ENCODE measurements at regions not wholly inside any gene's neighbourhood (a gene's known extent, or its start where the extent isn't known, plus 50 kb on each side); places are given as distances from the start of the nearest gene placed in this dataset.
A peak's percentile ranks its signal among the peaks of the same experiment; 100 is the strongest.

GRCh38 chr6:104633125-104633524 lies 226.6 kb downstream of the HACE1 start:
- DNase-seq (ENCODE audit: low read depth, low spot score) (peak; percentile 62), FAIRE-seq (peak; percentile 64)
- Histone ChIP-seq H3K27ac (ENCODE audit: insufficient read depth, low read depth, low read length) (peak overlapping the region; percentile 4), H3K9me3 (replicated peaks; ENCODE audit: control insufficient read depth, insufficient read depth, low read length) (no peaks in the 10 kb centered on the region), H3K27me3 (ENCODE audit: control insufficient read depth in 2 of 2, insufficient read depth in 2 of 2, low read length in 2 of 2) (no peaks in the 10 kb centered on the region), H3K4me3 (replicated peaks in 1 of 3; ENCODE audit: insufficient read depth in 1 of 3, low read depth in 1 of 3, low read length in 3 of 3) (no peak overlapping the region), H3K79me2 (ENCODE audit: control insufficient read depth, insufficient read depth, low read length) (no peaks in the 10 kb centered on the region), H4K20me1 (replicated peaks; ENCODE audit: control insufficient read depth, extremely low read depth, insufficient read depth, low read length) (no peaks in the 10 kb centered on the region), H3K9ac (replicated peaks; ENCODE audit: extremely low read depth, insufficient read depth, low read length) (no peak overlapping the region), H3K9me1 (replicated peaks; ENCODE audit: control insufficient read depth, extremely low read depth, insufficient read depth, low read length) (no peaks in the 10 kb centered on the region), H3K4me1 (ENCODE audit: control insufficient read depth, extremely low read depth, insufficient read depth, low read length) (peaks cover 19% of the 10 kb centered on the region), H3K36me3 (ENCODE audit: control insufficient read depth in 2 of 2, extremely low read depth in 1 of 2, insufficient read depth in 2 of 2, low read length in 2 of 2) (no peaks in the 10 kb centered on the region), H3K4me2 (ENCODE audit: insufficient read depth, low read length) (no peak overlapping the region), H2AFZ (ENCODE audit: low read depth, low read length) (no peak overlapping the region)
- TF ChIP-seq GATA2 (IDR thresholded peaks at IDR 0.05; ENCODE audit: insufficient read depth, insufficient read length, low read depth, low read length) (peak; percentile 12), EZH2 (IDR thresholded peaks at IDR 0.05; ENCODE audit: borderline replicate concordance, low read depth, low read length, severe bottlenecking) (no peak), FOS (IDR thresholded peaks at IDR 0.05; ENCODE audit: borderline replicate concordance, insufficient read depth, low read length) (peak; percentile 55), POLR2AphosphoS5 (IDR thresholded peaks at IDR 0.05; ENCODE audit: insufficient read depth, low read depth, low read length) (no peak), JUN (IDR thresholded peaks at IDR 0.05; ENCODE audit: borderline replicate concordance, insufficient read depth, insufficient read length, low read depth) (peak; percentile 16)
- BruUV-seq (replicated peaks) = no TSS peak
- CTCF ChIA-PET = no interaction called here
- POLR2A ChIA-PET = no interaction called here
- intact Hi-C loops (cut with micrococcal nuclease) = loop anchor here (10.0 kb wide), 1 partner anchor 868 kb away; no protein-coding TSS in a partner anchor
- dilution Hi-C loops (cut with MboI; ENCODE audit: extremely low pct_ligation_motif_present, low sequenced_read_pairs) = no loop called here

- BruUV-seq (replicated peaks) = no TSS peak
- intact Hi-C loops (cut with micrococcal nuclease) = loop anchor here (10.0 kb wide), 1 partner anchor 868 kb away; no protein-coding TSS in a partner anchor
- FAIRE-seq (no peak), DNase-seq (ENCODE audit: low read depth, low spot score) (no peak)
- peak overlapping the region; percentile 4 for H3K27ac ChIP-seq (ENCODE audit: insufficient read depth, low read depth, low read length)
- TF ChIP-seq MYC (IDR thresholded peaks at IDR 0.05; ENCODE audit: low read depth, low read length) = no peak
- no peak for TF ChIP-seq CTCF (IDR thresholded peaks at IDR 0.05; ENCODE audit: extremely low read depth in 1 of 2, insufficient read depth in 1 of 2, low read depth in 1 of 2, low read length in 2 of 2)
- no peak for TF ChIP-seq EZH2 (IDR thresholded peaks at IDR 0.05; ENCODE audit: borderline replicate concordance, low read depth, low read length, severe bottlenecking)
- no peak for TF ChIP-seq GATA2 (IDR thresholded peaks at IDR 0.05; ENCODE audit: insufficient read depth, insufficient read length, low read depth, low read length)
- no peak for TF ChIP-seq MAX (IDR thresholded peaks at IDR 0.05; ENCODE audit: insufficient read depth, insufficient read length)
- no peak for TF ChIP-seq JUN (IDR thresholded peaks at IDR 0.05; ENCODE audit: borderline replicate concordance, insufficient read depth, insufficient read length, low read depth)
- no peak for TF ChIP-seq FOS (IDR thresholded peaks at IDR 0.05; ENCODE audit: borderline replicate concordance, insufficient read depth, low read length)
- TF ChIP-seq POLR2AphosphoS5 (IDR thresholded peaks at IDR 0.05; ENCODE audit: insufficient read depth, low read depth, low read length) = no peak
- TF ChIP-seq POLR2A (IDR thresholded peaks at IDR 0.05; ENCODE audit: low read depth, low read length) = no peak
- CTCF ChIA-PET = no interaction called here
- no peak overlapping the region for H3K4me3 ChIP-seq (replicated peaks in 1 of 3; ENCODE audit: insufficient read depth in 1 of 3, low read depth in 1 of 3, low read length in 3 of 3)
- POLR2A ChIA-PET = no interaction called here
- dilution Hi-C loops (cut with MboI; ENCODE audit: extremely low pct_ligation_motif_present, low sequenced_read_pairs) = no loop called here
- H2AFZ ChIP-seq (ENCODE audit: low read depth, low read length) = no peak overlapping the region
- peaks cover 14% of the 10 kb centered on the region for H3K4me1 ChIP-seq (ENCODE audit: control insufficient read depth, extremely low read depth, insufficient read depth, low read length)
- H3K9ac ChIP-seq (replicated peaks; ENCODE audit: extremely low read depth, insufficient read depth, low read length) = no peak overlapping the region
- H3K9me3 ChIP-seq (replicated peaks; ENCODE audit: control insufficient read depth, insufficient read depth, low read length) = no peaks in the 10 kb centered on the region
- no peak overlapping the region for H3K4me2 ChIP-seq (ENCODE audit: insufficient read depth, low read length)
- H3K9me1 ChIP-seq (replicated peaks; ENCODE audit: control insufficient read depth, extremely low read depth, insufficient read depth, low read length) = no peaks in the 10 kb centered on the region
- H3K36me3 ChIP-seq (ENCODE audit: control insufficient read depth in 2 of 2, extremely low read depth in 1 of 2, insufficient read depth in 2 of 2, low read length in 2 of 2) = no peaks in the 10 kb centered on the region
- H3K79me2 ChIP-seq (ENCODE audit: control insufficient read depth, insufficient read depth, low read length) = no peaks in the 10 kb centered on the region
- H3K27me3 ChIP-seq (ENCODE audit: control insufficient read depth in 2 of 2, insufficient read depth in 2 of 2, low read length in 2 of 2) = no peaks in the 10 kb centered on the region
- no peaks in the 10 kb centered on the region for H4K20me1 ChIP-seq (replicated peaks; ENCODE audit: control insufficient read depth, extremely low read depth, insufficient read depth, low read length)
These were observed 227.1 kb downstream of the HACE1 start for GRCh38 chr6:104632588-104632987.

Data from endothelial cell of umbilical vein (primary cell).